Keratinocyte (primary cell): ENCODE measurements at regions not wholly inside any gene's neighbourhood (a gene's known extent, or its start where the extent isn't known, plus 50 kb on each side); places are given as distances from the start of the nearest gene placed in this dataset.

Source experiments
- DNase-seq: peaks from one replicate; pipeline ENCODE4 v3.0.0-alpha.2; 2011; ENCODE audit warnings: low read depth, missing footprints, low spot score
- FAIRE-seq: peaks from 2 replicates; lab custom pipeline; 2011; peaks lifted over from hg19 to GRCh38; lab: Jason Lieb, UNC
- H2AFZ ChIP-seq: 2 replicates; pipeline ENCODE4 v1.6.0; 2012; ENCODE audit warnings: low read length, control low read depth, inconsistent platforms; ENCODE audit not compliant: control insufficient read depth
- H3K27ac ChIP-seq: 2 replicates; pipeline ENCODE4 v1.5.1; 2011; ENCODE audit warnings: low read length; ENCODE audit not compliant: control insufficient read depth, insufficient read depth
- H3K27me3 ChIP-seq: 3 replicates; pipeline ENCODE4 v1.6.0; 2011; ENCODE audit warnings: low read length; ENCODE audit not compliant: control insufficient read depth, insufficient read depth; ENCODE audit errors: extremely low read depth
- H3K36me3 ChIP-seq, 2 experiments: 2 replicates in 1 of 2; 3 replicates in 1 of 2; pipeline ENCODE4 v1.5.1; 2011; ENCODE audit warnings: low read length in 2 of 2, mild to moderate bottlenecking in 1 of 2; ENCODE audit not compliant: control insufficient read depth in 2 of 2, insufficient read depth in 2 of 2; ENCODE audit errors: extremely low read depth in 1 of 2
- H3K4me1 ChIP-seq: 3 replicates; pipeline ENCODE4 v1.5.1; 2011; ENCODE audit warnings: low read length; ENCODE audit not compliant: control insufficient read depth, insufficient read depth; ENCODE audit errors: extremely low read depth
- H3K4me2 ChIP-seq: 3 replicates; pipeline ENCODE4 v1.6.0; 2011; ENCODE audit warnings: low read depth, low read length; ENCODE audit not compliant: control insufficient read depth, insufficient read depth; ENCODE audit errors: extremely low read depth
- H3K4me3 ChIP-seq, 3 experiments: fragments of 200-600 bp in 1 of 3; sonication (generic) in 1 of 3; 2 replicates in 2 of 3; 3 replicates in 1 of 3; pipeline ENCODE4 v1.5.1; 2011 to 2016; ENCODE audit warnings: low read length in 3 of 3, mild to moderate bottlenecking in 3 of 3, control low read depth in 2 of 3, inconsistent platforms in 1 of 3, low read depth in 1 of 3, mixed read lengths in 1 of 3, mixed run types in 1 of 3, moderate library complexity in 1 of 3; ENCODE audit not compliant: control insufficient read depth in 2 of 3, insufficient read depth in 2 of 3; ENCODE audit errors: extremely low read depth in 1 of 3
- H3K79me2 ChIP-seq: 2 replicates; pipeline ENCODE4 v1.6.0; 2012; ENCODE audit warnings: low read length; ENCODE audit not compliant: control insufficient read depth, insufficient read depth
- H3K9ac ChIP-seq: 3 replicates; pipeline ENCODE4 v1.6.0; 2011; ENCODE audit warnings: low read length; ENCODE audit not compliant: control insufficient read depth, insufficient read depth; ENCODE audit errors: extremely low read depth
- H3K9me1 ChIP-seq: 3 replicates; pipeline ENCODE4 v1.6.0; 2011; ENCODE audit warnings: low read length; ENCODE audit not compliant: control insufficient read depth, insufficient read depth; ENCODE audit errors: extremely low read depth
- H3K9me3 ChIP-seq: 2 replicates; pipeline ENCODE4 v1.5.1; 2012; ENCODE audit warnings: low read depth, low read length; ENCODE audit not compliant: control insufficient read depth
- H4K20me1 ChIP-seq: 3 replicates; pipeline ENCODE4 v1.6.0; 2011; ENCODE audit warnings: low read length; ENCODE audit not compliant: control insufficient read depth, insufficient read depth; ENCODE audit errors: extremely low read depth
- EZH2 ChIP-seq: IDR thresholded peaks from one replicate; pipeline ENCODE4 v1.6.1; 2012; ENCODE audit warnings: inconsistent platforms, mild to moderate bottlenecking, low read length, moderate library complexity
- dilution Hi-C: fragments of 300-500 bp; cut with MboI; formaldehyde crosslinking; loops from one replicate; pipeline ENCODE4 v1.7.0; 2020; ENCODE audit warnings: low sequenced_read_pairs; ENCODE audit not compliant: extremely low pct_ligation_motif_present
- TF ChIP-seq, protein P1 (sequence below), 3 experiments: IDR thresholded peaks in 1 of 3; conservative IDR thresholded peaks in 1 of 3; optimal IDR thresholded peaks in 1 of 3; 2 replicates in 2 of 3; 3 replicates in 1 of 3; pipeline versions ENCODE3 to v1.5.1; 2011; ENCODE audit warnings: low read length in 3 of 3, mild to moderate bottlenecking in 3 of 3, moderate library complexity in 2 of 3, control low read depth in 1 of 3, inconsistent platforms in 1 of 3; ENCODE audit not compliant: insufficient read depth in 2 of 3; ENCODE audit errors: extremely low read depth in 1 of 3

DNA sequence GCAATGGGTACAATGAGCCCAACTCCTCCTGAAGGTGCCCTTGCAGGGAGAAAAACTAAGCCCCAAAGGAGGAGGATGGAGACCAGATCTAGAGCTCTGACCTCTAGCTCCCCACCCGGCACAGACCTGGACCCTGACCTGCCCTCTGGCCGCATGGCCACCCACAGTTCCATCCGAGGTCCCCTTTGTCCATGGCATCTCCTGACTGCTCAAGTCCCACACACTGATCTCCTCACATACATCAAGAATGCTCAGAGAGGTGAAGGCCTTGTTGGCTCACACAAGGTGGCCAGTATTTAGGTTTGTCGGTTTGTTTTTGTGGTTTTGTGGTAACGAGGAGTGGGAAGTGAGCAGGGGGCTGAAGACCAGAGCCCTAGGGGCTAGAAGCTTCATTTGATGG, 423.5 kb upstream of the B3GAT1 start:
- no peak overlapping the region for H3K4me2 ChIP-seq
- DNase-seq (no peak), FAIRE-seq (no peak)
- no peak overlapping the region for H2AFZ ChIP-seq
- H3K27ac ChIP-seq, result no peak overlapping the region
- no peaks in the 10 kb centered on the region for H3K9me1 ChIP-seq
- H3K9ac ChIP-seq, result no peak overlapping the region
- no peaks in the 10 kb centered on the region for H3K36me3 ChIP-seq
- no peaks in the 10 kb centered on the region for H3K27me3 ChIP-seq
- no peaks in the 10 kb centered on the region for H4K20me1 ChIP-seq
- no peak overlapping the region for H3K4me3 ChIP-seq
- TF ChIP-seq, protein P1, sequence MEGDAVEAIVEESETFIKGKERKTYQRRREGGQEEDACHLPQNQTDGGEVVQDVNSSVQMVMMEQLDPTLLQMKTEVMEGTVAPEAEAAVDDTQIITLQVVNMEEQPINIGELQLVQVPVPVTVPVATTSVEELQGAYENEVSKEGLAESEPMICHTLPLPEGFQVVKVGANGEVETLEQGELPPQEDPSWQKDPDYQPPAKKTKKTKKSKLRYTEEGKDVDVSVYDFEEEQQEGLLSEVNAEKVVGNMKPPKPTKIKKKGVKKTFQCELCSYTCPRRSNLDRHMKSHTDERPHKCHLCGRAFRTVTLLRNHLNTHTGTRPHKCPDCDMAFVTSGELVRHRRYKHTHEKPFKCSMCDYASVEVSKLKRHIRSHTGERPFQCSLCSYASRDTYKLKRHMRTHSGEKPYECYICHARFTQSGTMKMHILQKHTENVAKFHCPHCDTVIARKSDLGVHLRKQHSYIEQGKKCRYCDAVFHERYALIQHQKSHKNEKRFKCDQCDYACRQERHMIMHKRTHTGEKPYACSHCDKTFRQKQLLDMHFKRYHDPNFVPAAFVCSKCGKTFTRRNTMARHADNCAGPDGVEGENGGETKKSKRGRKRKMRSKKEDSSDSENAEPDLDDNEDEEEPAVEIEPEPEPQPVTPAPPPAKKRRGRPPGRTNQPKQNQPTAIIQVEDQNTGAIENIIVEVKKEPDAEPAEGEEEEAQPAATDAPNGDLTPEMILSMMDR (optimal IDR thresholded peaks at IDR 0.05 in 1 of 3, IDR thresholded peaks at IDR 0.05 in 1 of 3, conservative IDR thresholded peaks at IDR 0.05 in 1 of 3; ENCODE audit: extremely low read depth in 1 of 3, insufficient read depth in 2 of 3, low read length in 3 of 3), result no peak
- no peak for TF ChIP-seq EZH2
- dilution Hi-C loops, result no loop called here
- H3K9me3 ChIP-seq, result no peaks in the 10 kb centered on the region
- no peaks in the 10 kb centered on the region for H3K4me1 ChIP-seq
- no peaks in the 10 kb centered on the region for H3K79me2 ChIP-seq

GRCh38 chr11:134830312-134830711, 418.3 kb upstream of the B3GAT1 start:
- H3K27ac ChIP-seq, result no peak overlapping the region
- no peak overlapping the region for H3K9ac ChIP-seq
- TF ChIP-seq, protein P1 (optimal IDR thresholded peaks at IDR 0.05 in 1 of 3, IDR thresholded peaks at IDR 0.05 in 1 of 3, conservative IDR thresholded peaks at IDR 0.05 in 1 of 3; ENCODE audit: extremely low read depth in 1 of 3, insufficient read depth in 2 of 3, low read length in 3 of 3), result no peak
- TF ChIP-seq EZH2, result no peak
- H3K9me3 ChIP-seq, result no peaks in the 10 kb centered on the region
- H3K9me1 ChIP-seq, result no peaks in the 10 kb centered on the region
- H3K4me2 ChIP-seq, result no peak overlapping the region
- FAIRE-seq (no peak), DNase-seq (no peak)
- H3K4me1 ChIP-seq, result no peaks in the 10 kb centered on the region
- H3K79me2 ChIP-seq, result no peaks in the 10 kb centered on the region
- H3K27me3 ChIP-seq, result no peaks in the 10 kb centered on the region
- no peaks in the 10 kb centered on the region for H3K36me3 ChIP-seq
- no peak overlapping the region for H3K4me3 ChIP-seq
- no peak overlapping the region for H2AFZ ChIP-seq
- dilution Hi-C loops, result no loop called here
- no peaks in the 10 kb centered on the region for H4K20me1 ChIP-seq
